Vagina (tissue), 2 donors: ENCODE measurements at regions not wholly inside any gene's neighbourhood (a gene's known extent, or its start where the extent isn't known, plus 50 kb on each side); places are given as distances from the start of the nearest gene placed in this dataset.

Experiments
- DNase-seq, 2 donors: peaks; one replicate each; pipeline ENCODE4 v3.0.0-alpha.2; 2017; ENCODE audit errors: extremely low spot score in 2 of 2
- H3K27ac ChIP-seq: fragments of 200-600 bp; sonication (generic); one replicate; pipeline ENCODE4 v1.5.1; 2019
- H3K27me3 ChIP-seq: fragments of 200-600 bp; sonication (generic); one replicate; pipeline ENCODE4 v1.5.1; 2019
- H3K36me3 ChIP-seq, 2 donors: fragments of 200-600 bp; sonication (generic); one replicate each; pipeline ENCODE4 v1.5.1; 2017 to 2019
- H3K4me1 ChIP-seq: fragments of 200-600 bp; sonication (generic); one replicate; pipeline ENCODE4 v1.5.1; 2019
- H3K4me3 ChIP-seq, 2 donors: fragments of 200-600 bp; sonication (generic); 1 replicate in 1 of 2; 2 replicates in 1 of 2; pipeline ENCODE4 v1.5.1; 2016 to 2019
- H3K9me3 ChIP-seq: fragments of 200-600 bp; sonication (generic); one replicate; pipeline ENCODE4 v1.5.1; 2019
- CTCF ChIP-seq, 3 experiments: fragments of 450-650 bp in 2 of 3; fragments of 200-600 bp in 1 of 3; sonication (generic) in 1 of 3; IDR thresholded peaks; one replicate each; pipeline ENCODE4 v1.5.1; 2017 to 2019; ENCODE audit warnings: antibody characterized with exemption in 3 of 3, mild to moderate bottlenecking in 2 of 3, moderate library complexity in 2 of 3
- POLR2A ChIP-seq, 2 donors: fragments of 450-650 bp; IDR thresholded peaks; one replicate each; pipeline ENCODE4 v1.6.1; 2017; ENCODE audit warnings: antibody characterized with exemption in 2 of 2, mild to moderate bottlenecking in 2 of 2, moderate library complexity in 2 of 2
- POLR2AphosphoS5 ChIP-seq, 2 donors: sonication (generic); formaldehyde crosslinking; IDR thresholded peaks; one replicate each; pipeline ENCODE4 v1.9.0; 2017; ENCODE audit warnings: antibody characterized with exemption in 2 of 2, mild to moderate bottlenecking in 2 of 2, low read depth in 1 of 2; ENCODE audit not compliant: insufficient read depth in 1 of 2
- intact Hi-C: fragments of 100-400 bp; cut with DNase I; formaldehyde crosslinking; loops from one replicate; pipeline ENCODE4 v1.15.1; 2023

GRCh38 chr2:188808947-188809355 is 165.2 kb upstream of the COL3A1 start:
- H3K27me3 ChIP-seq, result no peaks in the 10 kb centered on the region
- TF ChIP-seq CTCF (IDR thresholded peaks at IDR 0.05) (no peak), POLR2A (IDR thresholded peaks at IDR 0.05) (no peak), POLR2AphosphoS5 (IDR thresholded peaks at IDR 0.05; ENCODE audit: insufficient read depth in 1 of 2, low read depth in 1 of 2) (no peak)
- no peak for DNase-seq
- intact Hi-C loops, result no loop called here
- H3K27ac ChIP-seq, result no peak overlapping the region
- H3K4me1 ChIP-seq, result peaks cover 8% of the 10 kb centered on the region
- H3K9me3 ChIP-seq, result no peaks in the 10 kb centered on the region
- H3K4me3 ChIP-seq, result no peak overlapping the region
- H3K36me3 ChIP-seq, result no peaks in the 10 kb centered on the region

- intact Hi-C loops, result no loop called here
- Histone ChIP-seq H3K27me3 (no peaks in the 10 kb centered on the region), H3K9me3 (no peaks in the 10 kb centered on the region), H3K4me3 (no peak overlapping the region), H3K27ac (no peak overlapping the region), H3K36me3 (no peaks in the 10 kb centered on the region), H3K4me1 (peaks cover 8% of the 10 kb centered on the region)
- no peak for DNase-seq
- TF ChIP-seq POLR2A (IDR thresholded peaks at IDR 0.05) (no peak), POLR2AphosphoS5 (IDR thresholded peaks at IDR 0.05; ENCODE audit: insufficient read depth in 1 of 2, low read depth in 1 of 2) (no peak), CTCF (IDR thresholded peaks at IDR 0.05) (no peak)
Measured at GRCh38 chr2:188810586-188810985, 163.6 kb upstream of the COL3A1 start.

- Histone ChIP-seq H3K27ac (no peak overlapping the region), H3K27me3 (no peaks in the 10 kb centered on the region), H3K4me1 (peaks cover 8% of the 10 kb centered on the region), H3K36me3 (no peaks in the 10 kb centered on the region), H3K4me3 (no peak overlapping the region), H3K9me3 (no peaks in the 10 kb centered on the region)
- DNase-seq, result no peak
- TF ChIP-seq POLR2AphosphoS5 (IDR thresholded peaks at IDR 0.05; ENCODE audit: insufficient read depth in 1 of 2, low read depth in 1 of 2) (no peak), POLR2A (IDR thresholded peaks at IDR 0.05) (no peak), CTCF (IDR thresholded peaks at IDR 0.05) (no peak)
- intact Hi-C loops, result no loop called here
Measured at GRCh38 chr2:188811522-188811921, 162.7 kb upstream of the COL3A1 start.

- intact Hi-C loops, result no loop called here
- Histone ChIP-seq H3K27ac (no peak overlapping the region), H3K4me1 (peaks cover 8% of the 10 kb centered on the region), H3K4me3 (no peak overlapping the region), H3K27me3 (no peaks in the 10 kb centered on the region), H3K36me3 (no peaks in the 10 kb centered on the region), H3K9me3 (no peaks in the 10 kb centered on the region)
- no peak for DNase-seq
- TF ChIP-seq POLR2A (IDR thresholded peaks at IDR 0.05), result no peak
- TF ChIP-seq POLR2AphosphoS5 (IDR thresholded peaks at IDR 0.05; ENCODE audit: insufficient read depth in 1 of 2, low read depth in 1 of 2), result no peak
- no peak for TF ChIP-seq CTCF (IDR thresholded peaks at IDR 0.05)
Measured at GRCh38 chr2:188813315-188813714, 160.9 kb upstream of the COL3A1 start.

GRCh38 chr2:188813857-188814256 is 160.3 kb upstream of the COL3A1 start:
- Histone ChIP-seq H3K27me3 (no peaks in the 10 kb centered on the region), H3K4me3 (no peak overlapping the region), H3K27ac (no peak overlapping the region), H3K9me3 (no peaks in the 10 kb centered on the region), H3K36me3 (no peaks in the 10 kb centered on the region), H3K4me1 (peaks cover 8% of the 10 kb centered on the region)
- no peak for DNase-seq
- intact Hi-C loops, result no loop called here
- no peak for TF ChIP-seq POLR2AphosphoS5 (IDR thresholded peaks at IDR 0.05; ENCODE audit: insufficient read depth in 1 of 2, low read depth in 1 of 2)

- no peak overlapping the region for H3K27ac ChIP-seq
- intact Hi-C loops, result no loop called here
- DNase-seq, result no peak
- no peak overlapping the region for H3K4me3 ChIP-seq
- H3K4me1 ChIP-seq, result peaks cover 7% of the 10 kb centered on the region
- TF ChIP-seq POLR2AphosphoS5 (IDR thresholded peaks at IDR 0.05; ENCODE audit: insufficient read depth in 1 of 2, low read depth in 1 of 2) (no peak), POLR2A (IDR thresholded peaks at IDR 0.05) (no peak), CTCF (IDR thresholded peaks at IDR 0.05) (no peak)
- H3K27me3 ChIP-seq, result no peaks in the 10 kb centered on the region
- H3K9me3 ChIP-seq, result no peaks in the 10 kb centered on the region
- H3K36me3 ChIP-seq, result no peaks in the 10 kb centered on the region
Measured at GRCh38 chr2:188819011-188819410, 155.2 kb upstream of the COL3A1 start.
